ENCODE measurements at regions not wholly inside any gene's neighbourhood (a gene's known extent, or its start where the extent isn't known, plus 50 kb on each side); places are given as distances from the start of the nearest gene placed in this dataset.

DNA sequence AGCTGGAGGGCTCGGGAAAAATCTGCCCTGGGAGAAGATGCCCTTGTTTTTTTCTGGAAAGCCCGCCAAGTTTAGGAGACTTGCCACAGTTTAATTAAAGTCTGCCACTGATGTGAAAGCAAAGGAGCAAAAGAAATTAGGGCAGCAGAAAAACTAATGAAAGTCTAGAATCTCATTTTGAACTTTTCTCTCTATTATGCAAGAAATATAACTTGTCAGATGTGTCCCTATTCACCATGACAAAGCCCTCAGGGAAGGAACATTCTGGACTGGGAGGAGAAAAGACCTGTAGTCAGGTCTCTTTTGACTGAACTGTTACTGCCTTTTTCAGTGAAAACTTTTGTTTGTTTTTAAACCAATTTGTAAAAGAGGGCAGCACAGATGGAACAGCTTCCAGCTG is 715.5 kb downstream of the SORCS3 start:
- Histone ChIP-seq H3K27me3 (ENCODE audit: control insufficient read depth, insufficient read depth, low read length) (no peaks in the 10 kb centered on the region), H3K4me3 (ENCODE audit: low read depth, low read length) (no peak overlapping the region), H3K36me3 (ENCODE audit: control insufficient read depth, insufficient read depth, low read length) (no peaks in the 10 kb centered on the region)
- DNase-seq (ENCODE audit: low read depth), result no peak
- TF ChIP-seq, protein P1, sequence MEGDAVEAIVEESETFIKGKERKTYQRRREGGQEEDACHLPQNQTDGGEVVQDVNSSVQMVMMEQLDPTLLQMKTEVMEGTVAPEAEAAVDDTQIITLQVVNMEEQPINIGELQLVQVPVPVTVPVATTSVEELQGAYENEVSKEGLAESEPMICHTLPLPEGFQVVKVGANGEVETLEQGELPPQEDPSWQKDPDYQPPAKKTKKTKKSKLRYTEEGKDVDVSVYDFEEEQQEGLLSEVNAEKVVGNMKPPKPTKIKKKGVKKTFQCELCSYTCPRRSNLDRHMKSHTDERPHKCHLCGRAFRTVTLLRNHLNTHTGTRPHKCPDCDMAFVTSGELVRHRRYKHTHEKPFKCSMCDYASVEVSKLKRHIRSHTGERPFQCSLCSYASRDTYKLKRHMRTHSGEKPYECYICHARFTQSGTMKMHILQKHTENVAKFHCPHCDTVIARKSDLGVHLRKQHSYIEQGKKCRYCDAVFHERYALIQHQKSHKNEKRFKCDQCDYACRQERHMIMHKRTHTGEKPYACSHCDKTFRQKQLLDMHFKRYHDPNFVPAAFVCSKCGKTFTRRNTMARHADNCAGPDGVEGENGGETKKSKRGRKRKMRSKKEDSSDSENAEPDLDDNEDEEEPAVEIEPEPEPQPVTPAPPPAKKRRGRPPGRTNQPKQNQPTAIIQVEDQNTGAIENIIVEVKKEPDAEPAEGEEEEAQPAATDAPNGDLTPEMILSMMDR (IDR thresholded peaks at IDR 0.05; ENCODE audit: insufficient read depth, low read length, poor library complexity, severe bottlenecking), result no peak

- TF ChIP-seq, protein P1 (IDR thresholded peaks at IDR 0.05; ENCODE audit: insufficient read depth, low read length, poor library complexity, severe bottlenecking), result no peak
- H3K27me3 ChIP-seq (ENCODE audit: control insufficient read depth, insufficient read depth, low read length), result no peaks in the 10 kb centered on the region
- DNase-seq (ENCODE audit: low read depth), result no peak
- H3K4me3 ChIP-seq (ENCODE audit: low read depth, low read length), result no peak overlapping the region
- H3K36me3 ChIP-seq (ENCODE audit: control insufficient read depth, insufficient read depth, low read length), result no peaks in the 10 kb centered on the region
Observed at GRCh38 chr10:105354010-105354409, 712.9 kb downstream of the SORCS3 start.

GRCh38 chr10:105352827-105353226 is 711.7 kb downstream of the SORCS3 start:
- Histone ChIP-seq H3K4me3 (ENCODE audit: low read depth, low read length) (no peak overlapping the region), H3K36me3 (ENCODE audit: control insufficient read depth, insufficient read depth, low read length) (no peaks in the 10 kb centered on the region), H3K27me3 (ENCODE audit: control insufficient read depth, insufficient read depth, low read length) (no peaks in the 10 kb centered on the region)
- TF ChIP-seq, protein P1 (IDR thresholded peaks at IDR 0.05; ENCODE audit: insufficient read depth, low read length, poor library complexity, severe bottlenecking), result no peak
- DNase-seq (ENCODE audit: low read depth), result no peak

DNA sequence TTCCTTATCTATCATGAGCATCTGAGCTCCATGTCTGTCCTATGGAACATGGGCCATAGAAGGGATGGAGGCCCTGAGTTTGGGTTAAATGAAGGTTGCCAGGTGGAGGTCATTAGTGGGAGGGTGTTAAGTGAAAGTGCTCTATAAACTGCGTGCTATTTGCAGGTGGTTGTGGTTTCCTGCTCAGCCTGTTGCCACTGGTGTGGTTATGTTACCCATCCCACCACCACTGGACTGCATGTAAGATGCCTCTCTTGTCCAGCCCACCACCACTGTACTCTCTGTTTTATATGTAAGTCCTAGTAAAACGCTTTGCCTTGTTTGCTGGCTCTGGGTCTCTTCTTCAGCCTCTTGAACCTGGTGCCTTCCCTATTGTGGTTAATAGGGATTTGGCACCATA is 711.2 kb downstream of the SORCS3 start:
- H3K36me3 ChIP-seq (ENCODE audit: control insufficient read depth, insufficient read depth, low read length), result no peaks in the 10 kb centered on the region
- TF ChIP-seq, protein P1 (IDR thresholded peaks at IDR 0.05; ENCODE audit: insufficient read depth, low read length, poor library complexity, severe bottlenecking), result no peak
- DNase-seq (ENCODE audit: low read depth), result no peak
- no peak overlapping the region for H3K4me3 ChIP-seq (ENCODE audit: low read depth, low read length)
- H3K27me3 ChIP-seq (ENCODE audit: control insufficient read depth, insufficient read depth, low read length), result no peaks in the 10 kb centered on the region

DNA sequence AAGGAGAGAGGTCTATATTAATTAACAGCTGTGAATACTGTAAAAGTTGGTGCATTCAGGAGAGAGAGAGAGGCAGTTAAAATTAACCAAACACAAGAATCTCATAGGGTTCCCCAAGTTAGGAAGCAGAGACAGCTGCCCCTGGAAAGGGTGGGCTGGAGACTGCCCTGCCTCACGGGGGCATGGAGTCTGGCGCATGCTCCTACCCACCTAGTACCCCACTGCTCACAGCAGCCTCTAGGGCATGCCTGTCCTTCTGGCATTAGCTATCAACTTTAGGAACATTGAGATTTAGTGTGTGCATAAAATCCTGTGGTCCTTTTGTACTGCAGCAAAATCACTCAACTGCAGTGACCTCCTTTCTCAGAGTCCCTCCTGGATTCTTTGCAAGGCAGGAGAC is 710.1 kb downstream of the SORCS3 start:
- no peak overlapping the region for H3K4me3 ChIP-seq (ENCODE audit: low read depth, low read length)
- no peak for DNase-seq (ENCODE audit: low read depth)
- H3K36me3 ChIP-seq (ENCODE audit: control insufficient read depth, insufficient read depth, low read length), result no peaks in the 10 kb centered on the region
- no peaks in the 10 kb centered on the region for H3K27me3 ChIP-seq (ENCODE audit: control insufficient read depth, insufficient read depth, low read length)
- TF ChIP-seq, protein P1 (IDR thresholded peaks at IDR 0.05; ENCODE audit: insufficient read depth, low read length, poor library complexity, severe bottlenecking), result no peak

- no peak overlapping the region for H3K4me3 ChIP-seq (ENCODE audit: low read depth, low read length)
- no peaks in the 10 kb centered on the region for H3K36me3 ChIP-seq (ENCODE audit: control insufficient read depth, insufficient read depth, low read length)
- H3K27me3 ChIP-seq (ENCODE audit: control insufficient read depth, insufficient read depth, low read length), result no peaks in the 10 kb centered on the region
- DNase-seq (ENCODE audit: low read depth), result no peak
- TF ChIP-seq, protein P1 (IDR thresholded peaks at IDR 0.05; ENCODE audit: insufficient read depth, low read length, poor library complexity, severe bottlenecking), result no peak
Observed at GRCh38 chr10:105347487-105347886, 706.4 kb downstream of the SORCS3 start.
